ENCODE measurements at regions not wholly inside any gene's neighbourhood (a gene's known extent, or its start where the extent isn't known, plus 50 kb on each side); places are given as distances from the start of the nearest gene placed in this dataset.

- no peak for DNase-seq (ENCODE audit: low spot score)
These were observed 56.8 kb downstream of the PPP1R3C start for GRCh38 chr10:91576096-91576545.

GRCh38 chr10:91575044-91575610 is 57.7 kb downstream of the PPP1R3C start:
- DNase-seq (ENCODE audit: low spot score), result no peak

GRCh38 chr10:91574236-91574635 is 58.6 kb downstream of the PPP1R3C start:
- DNase-seq (ENCODE audit: low spot score), result no peak

GRCh38 chr10:91573320-91573719 is 59.6 kb downstream of the PPP1R3C start:
- DNase-seq (ENCODE audit: low spot score), result no peak

GRCh38 chr10:91571671-91572070 is 61.2 kb downstream of the PPP1R3C start:
- no peak for DNase-seq (ENCODE audit: low spot score)

- no peak for DNase-seq (ENCODE audit: low spot score)
These were observed 62.7 kb downstream of the PPP1R3C start for GRCh38 chr10:91570220-91570619.

- no peak for DNase-seq (ENCODE audit: low spot score)
These were observed 63.3 kb downstream of the PPP1R3C start for GRCh38 chr10:91569522-91569921.

- DNase-seq (ENCODE audit: low spot score), result peak; percentile 17
These were observed 65.1 kb downstream of the PPP1R3C start for GRCh38 chr10:91567815-91568214.

- no peak for DNase-seq (ENCODE audit: low spot score)
These were observed 66.8 kb downstream of the PPP1R3C start for GRCh38 chr10:91566115-91566514.

- DNase-seq (ENCODE audit: low spot score), result no peak
These were observed 67.6 kb downstream of the PPP1R3C start for GRCh38 chr10:91565226-91565625.

- DNase-seq (ENCODE audit: low spot score), result no peak
These were observed 68.4 kb downstream of the PPP1R3C start for GRCh38 chr10:91564508-91564907.

Measured in activated CD4-positive, alpha-beta T cell treated with anti-CD3 and anti-CD28 coated beads, Interleukin-2, Interleukin-4, amounts not matched to agents 100 ng/mL and 50 ng/mL, durations not matched to agents 16 hours and 8 hours (primary cell).